Uterus (tissue), 3 donors: ENCODE measurements at regions not wholly inside any gene's neighbourhood (a gene's known extent, or its start where the extent isn't known, plus 50 kb on each side); places are given as distances from the start of the nearest gene placed in this dataset.

Experiments used
- DNase-seq, 2 donors: peaks; one replicate each; pipeline ENCODE4 v3.0.0-alpha.2; 2019 to 2020
- H3K27ac ChIP-seq, 2 donors: fragments of 200-600 bp; sonication (generic); 1 replicate in 1 of 2; 2 replicates in 1 of 2; pipeline ENCODE4 v1.5.1; 2016 to 2018
- H3K27me3 ChIP-seq, 2 donors: fragments of 200-600 bp; sonication (generic); one replicate each; pipeline ENCODE4 v1.5.1; 2018 to 2019; ENCODE audit warnings: control low read depth in 1 of 2
- H3K36me3 ChIP-seq, 2 donors: fragments of 200-600 bp; sonication (generic); one replicate each; pipeline ENCODE4 v1.5.1; 2019; ENCODE audit warnings: control low read depth in 1 of 2
- H3K4me1 ChIP-seq, 2 donors: fragments of 200-600 bp; sonication (generic); one replicate each; pipeline ENCODE4 v1.5.1; 2018 to 2019; ENCODE audit warnings: control low read depth in 1 of 2
- H3K4me3 ChIP-seq, 2 donors: fragments of 200-600 bp; sonication (generic); 1 replicate in 1 of 2; 2 replicates in 1 of 2; pipeline ENCODE4 v1.5.1; 2018 to 2019; ENCODE audit warnings: mild to moderate bottlenecking in 1 of 2
- H3K9me3 ChIP-seq, 2 donors: fragments of 200-600 bp; sonication (generic); one replicate each; pipeline ENCODE4 v1.5.1; 2019; ENCODE audit warnings: control low read depth in 1 of 2
- CTCF ChIP-seq, 4 experiments: fragments of 200-600 bp in 2 of 4; fragments of 450-650 bp in 2 of 4; sonication (generic) in 2 of 4; IDR thresholded peaks; one replicate each; pipeline ENCODE4 v1.5.1; 2016 to 2019; ENCODE audit warnings: antibody characterized with exemption in 4 of 4, mild to moderate bottlenecking in 2 of 4, moderate library complexity in 1 of 4
- POLR2A ChIP-seq, 2 donors: fragments of 450-650 bp; IDR thresholded peaks; one replicate each; pipeline ENCODE4 v1.6.1; 2016; ENCODE audit warnings: antibody characterized with exemption in 2 of 2, mild to moderate bottlenecking in 1 of 2, moderate library complexity in 1 of 2
- intact Hi-C: fragments of 100-400 bp; cut with DNase I; formaldehyde crosslinking; loops from one replicate; pipeline ENCODE4 v1.15.1; 2023; ENCODE audit warnings: low total_unique reads
- donor health status: DM: yes; HTN: yes; CAD: no.

GRCh38 chr4:36652857-36653256, 371.4 kb downstream of the DTHD1 start:
- H3K4me3 ChIP-seq, result no peak overlapping the region
- H3K9me3 ChIP-seq, result no peaks in the 10 kb centered on the region
- intact Hi-C loops, result no loop called here
- no peak overlapping the region for H3K27ac ChIP-seq
- no peaks in the 10 kb centered on the region for H3K36me3 ChIP-seq
- no peak for DNase-seq
- H3K27me3 ChIP-seq, result no peaks in the 10 kb centered on the region
- no peaks in the 10 kb centered on the region for H3K4me1 ChIP-seq
- TF ChIP-seq POLR2A (IDR thresholded peaks at IDR 0.05) (no peak), CTCF (IDR thresholded peaks at IDR 0.05) (no peak)

- H3K36me3 ChIP-seq, result no peaks in the 10 kb centered on the region
- no peak overlapping the region for H3K27ac ChIP-seq
- no peak for DNase-seq
- intact Hi-C loops, result no loop called here
- H3K9me3 ChIP-seq, result no peaks in the 10 kb centered on the region
- no peak overlapping the region for H3K4me3 ChIP-seq
- no peaks in the 10 kb centered on the region for H3K4me1 ChIP-seq
- H3K27me3 ChIP-seq, result no peaks in the 10 kb centered on the region
- TF ChIP-seq POLR2A (IDR thresholded peaks at IDR 0.05) (no peak), CTCF (IDR thresholded peaks at IDR 0.05) (no peak)
These were observed 384.6 kb downstream of the DTHD1 start for GRCh38 chr4:36665985-36666527.

GRCh38 chr4:36675436-36675835, 394.0 kb downstream of the DTHD1 start:
- Histone ChIP-seq H3K27me3 (no peaks in the 10 kb centered on the region), H3K36me3 (no peaks in the 10 kb centered on the region), H3K4me3 (no peak overlapping the region), H3K27ac (no peak overlapping the region), H3K9me3 (no peaks in the 10 kb centered on the region), H3K4me1 (no peaks in the 10 kb centered on the region)
- TF ChIP-seq POLR2A (IDR thresholded peaks at IDR 0.05) (no peak), CTCF (IDR thresholded peaks at IDR 0.05) (no peak)
- intact Hi-C loops, result no loop called here
- no peak for DNase-seq

GRCh38 chr4:36676139-36677050, 395.0 kb downstream of the DTHD1 start:
- no peak for DNase-seq
- TF ChIP-seq POLR2A (IDR thresholded peaks at IDR 0.05) (no peak), CTCF (IDR thresholded peaks at IDR 0.05) (no peak)
- Histone ChIP-seq H3K27ac (no peak overlapping the region), H3K4me3 (no peak overlapping the region), H3K4me1 (no peaks in the 10 kb centered on the region), H3K36me3 (no peaks in the 10 kb centered on the region), H3K27me3 (no peaks in the 10 kb centered on the region), H3K9me3 (no peaks in the 10 kb centered on the region)
- intact Hi-C loops, result no loop called here

- DNase-seq, result no peak
- TF ChIP-seq POLR2A (IDR thresholded peaks at IDR 0.05) (no peak), CTCF (IDR thresholded peaks at IDR 0.05) (no peak)
- Histone ChIP-seq H3K27ac (no peak overlapping the region), H3K27me3 (no peaks in the 10 kb centered on the region), H3K9me3 (no peaks in the 10 kb centered on the region), H3K36me3 (no peaks in the 10 kb centered on the region), H3K4me3 (no peak overlapping the region), H3K4me1 (no peaks in the 10 kb centered on the region)
- intact Hi-C loops, result no loop called here
These were observed 395.7 kb downstream of the DTHD1 start for GRCh38 chr4:36677112-36677511.
